Inflammatory macrophage (primary cell): ENCODE measurements at regions not wholly inside any gene's neighbourhood (a gene's known extent, or its start where the extent isn't known, plus 50 kb on each side); places are given as distances from the start of the nearest gene placed in this dataset.
A peak's percentile ranks its signal among the peaks of the same experiment; 100 is the strongest.

Source experiments
- DNase-seq, 2 donors: peaks; one replicate each; pipeline ENCODE4 v3.0.0-alpha.2; 2020 to 2022

DNA sequence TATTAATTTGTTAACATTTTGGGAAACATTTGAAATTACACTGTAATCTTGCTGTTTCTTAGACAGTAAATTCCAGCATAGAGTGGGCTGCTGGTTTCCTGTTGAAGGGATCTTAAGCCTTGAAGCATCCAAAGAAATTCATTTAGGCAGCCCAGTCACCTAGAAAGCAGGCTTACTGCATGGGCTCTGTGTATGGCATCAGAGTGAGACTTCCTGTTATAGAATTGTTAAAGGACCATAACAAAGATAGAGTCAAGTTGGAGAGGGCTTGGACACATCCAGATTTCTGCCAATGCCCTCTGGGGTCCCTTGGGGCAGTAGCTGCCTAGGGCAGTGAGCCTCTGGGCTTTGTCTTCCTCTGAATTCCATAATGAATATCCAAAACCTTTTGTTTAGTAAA lies 149.2 kb downstream of the DYRK2 start:
- no peak for DNase-seq

DNA sequence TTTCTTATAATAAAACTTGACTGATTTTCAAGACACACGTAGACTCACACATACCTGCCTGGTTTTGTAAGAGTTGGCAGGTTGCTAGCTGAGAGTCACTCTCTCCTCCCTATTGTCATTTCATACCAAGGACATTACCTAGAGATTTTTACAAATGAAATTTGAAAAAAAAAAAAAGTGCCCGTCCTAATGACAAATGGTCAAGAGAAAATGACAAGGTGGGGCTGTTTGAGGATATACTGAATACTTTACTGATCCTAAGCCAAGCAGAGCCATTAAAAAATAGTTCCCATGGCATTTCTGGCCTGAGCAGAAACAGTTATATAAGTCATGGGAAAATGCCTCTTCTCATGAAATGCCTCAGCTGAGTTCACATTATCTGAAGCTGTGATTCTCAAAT lies 150.2 kb downstream of the DYRK2 start:
- DNase-seq: no peak

DNA sequence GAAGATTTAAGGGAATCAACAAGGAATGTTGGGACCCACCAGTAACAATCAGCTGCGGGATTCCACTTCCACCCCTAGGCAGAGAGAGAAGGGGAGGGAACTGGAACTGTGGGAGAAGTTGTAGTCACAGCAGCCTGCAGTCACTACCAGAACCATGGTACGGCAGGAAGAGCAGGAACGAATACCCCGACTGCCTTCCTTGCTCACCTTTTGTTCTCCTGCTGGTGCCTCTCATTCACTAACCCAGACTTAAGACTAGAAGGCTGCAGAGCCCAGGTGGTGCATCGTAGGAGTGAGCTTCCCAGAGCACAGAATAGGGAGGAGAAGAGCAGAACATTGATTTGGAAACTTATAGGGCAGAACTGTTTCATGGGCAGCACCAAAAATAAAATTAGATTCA lies 154.2 kb downstream of the DYRK2 start:
- DNase-seq: no peak

DNA sequence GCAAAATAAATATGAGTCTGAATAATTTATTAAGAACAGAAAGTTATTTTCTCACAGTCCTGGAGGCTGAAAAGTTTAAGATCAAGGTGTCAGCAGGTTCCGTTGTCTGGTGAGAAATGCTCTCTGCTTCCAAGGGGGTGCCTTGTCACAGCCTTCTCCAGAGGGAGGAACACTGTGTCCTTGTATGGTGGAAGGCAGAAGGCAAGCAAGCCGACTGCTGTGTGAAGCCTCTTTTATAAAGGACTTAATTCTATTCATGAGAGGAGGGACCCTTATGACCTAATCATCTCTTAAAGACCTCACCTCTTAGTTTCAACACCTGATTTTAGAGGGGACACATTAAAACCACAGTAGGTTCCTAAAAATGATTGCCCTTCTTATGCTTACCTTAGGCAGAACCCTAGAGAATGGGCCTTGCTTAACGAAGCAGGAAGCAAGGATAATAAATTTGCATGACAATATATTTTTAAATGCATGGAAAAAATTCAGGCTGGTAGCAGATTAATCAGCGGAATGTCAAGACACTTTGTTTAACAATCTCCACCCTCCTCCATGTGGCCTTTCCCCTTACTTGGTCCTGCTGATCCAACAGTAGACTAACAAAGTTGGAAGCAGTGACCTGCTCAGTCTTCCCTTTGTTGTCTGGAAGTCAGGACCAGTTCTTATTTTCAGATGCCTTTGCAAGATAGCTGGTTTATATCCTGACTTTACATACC lies 154.9 kb downstream of the DYRK2 start:
- no peak for DNase-seq

DNA sequence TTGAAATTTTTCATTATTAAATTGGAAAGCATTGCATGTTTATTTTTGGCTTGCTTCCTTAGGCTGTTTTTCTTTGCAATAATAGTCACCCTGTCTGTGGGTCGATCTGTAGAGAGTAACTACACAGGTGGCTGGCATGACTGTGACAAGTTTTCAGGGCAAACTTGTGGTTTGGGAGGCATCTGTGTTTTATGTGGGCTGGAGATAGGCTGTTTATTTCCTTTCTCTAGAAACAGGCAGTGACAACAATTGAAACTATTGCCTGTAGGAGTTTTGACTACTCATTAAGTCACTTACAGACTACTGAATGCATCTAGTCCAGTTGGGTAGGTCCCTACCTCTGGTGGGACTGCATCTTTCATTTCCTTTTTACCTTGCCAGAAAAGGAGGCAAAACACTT lies 155.6 kb downstream of the DYRK2 start:
- peak in 1 of 2 donors; percentile 25 for DNase-seq

DNA sequence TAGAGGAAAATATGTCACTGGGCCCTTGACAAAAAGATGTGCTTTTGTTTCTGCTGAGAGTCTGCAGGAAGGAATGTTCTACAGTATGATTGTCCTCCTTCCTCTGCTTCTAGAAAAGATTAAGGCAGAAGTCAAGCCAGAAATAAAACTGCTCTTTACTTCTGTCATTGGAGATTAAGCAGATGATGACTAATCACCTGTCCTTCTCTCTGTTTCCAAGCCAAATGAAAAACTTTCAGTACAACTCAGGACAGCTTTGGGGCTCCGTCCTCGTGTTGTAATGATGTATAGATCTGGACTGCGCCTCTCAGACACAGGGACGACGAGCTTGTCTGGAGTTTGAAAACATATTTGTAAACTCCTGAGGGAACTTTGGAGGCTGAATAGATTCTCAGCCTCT lies 159.3 kb downstream of the DYRK2 start:
- DNase-seq: no peak

DNA sequence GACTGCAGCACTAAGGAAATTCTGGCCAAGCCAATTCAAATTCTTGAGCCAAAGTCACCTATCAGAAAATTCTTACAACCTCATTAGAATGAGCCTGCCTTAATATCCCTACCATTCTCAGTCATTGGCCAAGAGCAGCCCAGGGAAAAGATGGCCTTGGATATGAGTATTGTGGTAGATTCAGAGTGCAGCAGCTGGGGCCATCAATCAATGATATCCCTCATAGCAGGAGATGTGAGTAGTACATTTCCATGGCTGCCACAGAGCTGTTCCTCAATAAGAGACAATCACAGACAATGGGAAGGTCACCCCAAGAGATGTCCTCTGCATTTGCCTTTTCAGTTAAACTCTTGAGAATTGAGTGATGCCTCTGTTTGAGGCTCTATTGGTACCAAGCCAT lies 161.6 kb downstream of the DYRK2 start:
- DNase-seq: no peak

DNA sequence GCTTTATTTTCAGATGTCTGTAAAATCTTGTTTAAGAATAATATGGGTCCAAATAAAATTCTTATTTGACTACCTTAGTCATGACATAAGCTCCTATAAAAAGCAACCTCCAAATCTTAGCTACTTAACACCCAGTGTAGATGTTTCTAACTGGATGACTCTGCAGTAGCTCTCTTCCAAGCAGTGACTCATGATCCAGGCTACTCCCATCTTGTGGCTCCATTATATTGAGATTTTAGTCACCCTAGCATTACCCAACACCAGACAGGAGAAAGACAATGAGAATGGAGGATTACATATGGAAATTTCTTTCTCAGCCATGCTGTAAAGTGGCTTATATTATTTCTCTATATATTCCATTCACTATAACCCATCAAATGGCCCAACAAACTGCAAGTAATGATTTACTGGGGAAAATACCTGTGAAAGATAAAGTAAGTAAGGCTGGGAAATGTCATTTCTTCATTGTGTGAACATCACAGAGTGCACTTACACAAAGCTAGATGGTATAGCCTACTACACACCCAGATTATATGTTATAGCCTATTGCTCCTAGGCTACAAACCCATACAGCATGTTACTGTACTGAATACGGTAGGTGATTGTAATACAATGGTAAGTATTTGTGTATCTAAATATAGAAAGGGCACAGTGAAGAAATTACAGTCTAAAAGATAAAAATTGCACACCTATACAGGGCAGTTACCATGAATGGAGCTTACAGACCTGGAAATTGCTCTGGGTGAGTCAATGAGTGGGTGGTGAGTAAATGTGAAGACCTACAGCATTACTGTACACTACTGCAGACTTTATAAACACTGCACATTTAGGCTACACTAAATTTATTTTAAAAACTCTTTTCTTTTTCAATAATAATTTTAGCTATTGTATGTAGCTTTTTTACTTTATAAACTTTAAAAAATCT lies 163.2 kb downstream of the DYRK2 start:
- DNase-seq: no peak

DNA sequence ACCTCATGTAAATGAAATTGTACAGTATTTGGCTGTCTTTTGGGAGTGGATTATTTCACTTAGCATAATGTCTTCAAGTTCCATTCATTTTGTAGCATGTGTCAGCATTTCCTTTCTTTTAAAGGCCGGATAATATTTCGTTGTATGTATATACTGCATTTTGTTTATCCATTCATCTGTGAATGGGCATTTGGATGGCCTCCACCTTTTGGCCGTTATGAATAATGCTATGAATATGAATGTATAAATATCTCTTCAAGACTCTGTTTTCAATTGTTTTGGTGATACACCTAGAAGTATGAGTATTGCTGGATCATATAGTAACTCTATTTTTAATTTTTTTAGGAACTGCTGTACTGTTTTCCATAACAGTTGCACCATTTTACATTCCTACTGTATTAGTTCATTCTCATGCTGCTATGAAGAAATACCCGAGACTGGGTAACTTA lies 164.9 kb downstream of the DYRK2 start:
- DNase-seq: no peak

DNA sequence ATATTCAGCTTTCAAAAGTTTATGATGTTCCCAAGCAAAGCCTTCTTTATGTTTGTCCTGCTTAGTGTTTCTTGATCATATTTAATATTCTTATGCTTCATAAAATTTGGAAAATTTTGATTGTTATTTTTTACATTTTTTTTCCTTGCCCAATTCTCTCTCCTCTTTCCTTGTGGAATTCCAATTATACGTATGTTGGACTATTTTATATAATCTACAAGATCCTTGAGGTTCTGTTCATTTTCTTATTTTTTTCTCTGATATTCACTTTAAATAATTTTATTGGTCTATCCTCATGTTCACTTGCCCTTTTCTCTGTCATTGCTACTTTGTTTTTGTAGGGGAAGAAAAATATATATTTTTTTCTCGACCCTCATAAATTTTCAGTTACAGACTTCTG lies 167.7 kb downstream of the DYRK2 start:
- no peak for DNase-seq

DNA sequence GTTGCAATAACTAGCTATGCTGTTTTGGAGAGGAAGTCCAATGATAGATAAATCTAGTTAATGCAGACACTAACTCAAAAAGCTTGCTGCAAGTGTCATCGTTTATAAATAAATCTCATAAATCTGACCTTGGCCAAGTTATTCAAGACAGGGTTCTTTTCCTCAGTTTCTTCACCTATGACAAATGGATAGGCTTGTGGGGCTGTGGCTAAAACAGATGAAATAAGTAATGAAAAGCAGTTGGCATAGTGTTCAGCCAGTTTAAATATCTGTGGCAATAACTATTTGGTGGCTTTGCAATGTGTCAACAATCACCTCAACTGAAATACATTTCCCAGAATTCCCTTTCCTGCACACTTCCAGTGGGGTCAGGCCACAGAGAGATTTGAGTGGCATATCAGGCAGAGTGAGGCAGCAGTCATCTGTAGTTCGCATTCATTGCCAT lies 169.9 kb downstream of the DYRK2 start:
- no peak for DNase-seq

DNA sequence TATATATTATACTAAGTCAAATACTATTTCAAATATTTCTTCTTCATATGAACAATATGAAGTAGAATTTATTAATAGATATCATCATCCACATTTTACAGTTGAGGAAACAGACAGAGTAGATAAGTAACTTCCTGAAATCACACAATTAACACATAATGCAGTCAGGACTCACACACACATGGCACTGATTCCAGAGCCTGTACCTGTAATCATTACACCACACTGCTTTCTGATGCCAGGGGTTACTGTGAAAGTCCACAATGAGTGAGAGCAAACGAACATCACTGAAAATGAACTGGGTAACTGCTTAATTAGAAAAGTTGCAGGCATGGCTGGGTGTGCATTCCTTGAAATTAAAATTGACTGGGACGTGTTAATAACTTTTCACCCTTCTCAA lies 169.3 kb upstream of the IFNG-AS1 start:
- no peak for DNase-seq

DNA sequence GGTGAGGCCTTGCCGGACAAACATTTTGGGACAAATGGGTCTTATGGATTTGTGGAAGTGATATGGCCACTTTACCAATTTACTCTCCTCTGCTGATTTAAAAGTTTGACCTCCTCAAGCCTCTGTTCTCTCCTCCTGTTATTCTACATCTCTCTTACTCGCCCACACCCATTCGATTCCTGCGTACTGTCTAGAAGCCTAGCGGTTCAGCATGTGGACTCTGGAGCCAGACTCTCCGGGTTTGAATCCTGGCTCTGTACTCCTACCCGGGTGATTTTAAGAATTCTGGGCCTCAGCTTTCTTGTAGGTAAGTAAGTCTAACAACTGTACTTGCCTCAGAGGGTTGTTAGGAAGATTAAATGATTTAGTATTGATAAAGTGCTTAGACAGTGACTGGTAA lies 168.6 kb upstream of the IFNG-AS1 start:
- DNase-seq: no peak

DNA sequence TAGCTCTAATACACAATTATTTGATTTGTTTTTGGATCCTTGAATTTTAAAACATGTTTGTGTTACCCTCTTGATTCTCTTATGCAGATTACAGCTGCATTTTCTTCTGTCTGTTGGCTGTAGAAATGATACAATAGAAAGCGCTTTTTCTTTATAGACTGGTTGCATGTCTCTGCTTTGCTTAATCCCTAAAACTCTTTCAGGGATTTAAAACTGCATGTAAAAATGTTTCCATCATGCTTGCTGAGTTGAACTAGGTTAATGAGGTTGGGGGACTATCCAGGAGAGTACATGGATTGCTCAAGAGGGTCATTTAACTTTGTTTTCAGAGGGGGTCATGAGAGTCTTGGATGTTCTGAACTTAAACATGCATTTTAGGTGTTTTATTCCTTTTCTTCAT lies 166.4 kb upstream of the IFNG-AS1 start:
- no peak for DNase-seq

DNA sequence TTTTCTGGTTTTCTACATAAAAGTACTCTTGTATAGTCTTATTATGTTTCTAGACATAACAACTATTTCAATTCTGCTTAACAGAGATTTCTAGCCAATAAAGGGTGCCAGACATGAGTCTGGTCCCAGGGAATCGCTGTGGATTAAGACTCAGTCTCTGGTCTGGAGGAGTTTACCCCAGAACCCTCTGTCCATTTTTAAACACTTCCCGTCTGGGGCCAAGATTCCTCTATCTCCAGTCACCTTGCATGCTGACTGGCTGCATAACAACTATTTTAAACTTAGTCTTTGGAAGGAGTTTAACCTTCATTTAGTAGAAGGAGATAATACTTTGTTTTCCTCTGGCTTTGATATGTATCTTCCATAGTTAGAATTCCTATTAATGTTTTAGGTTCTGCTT lies 163.1 kb upstream of the IFNG-AS1 start:
- no peak for DNase-seq

DNA sequence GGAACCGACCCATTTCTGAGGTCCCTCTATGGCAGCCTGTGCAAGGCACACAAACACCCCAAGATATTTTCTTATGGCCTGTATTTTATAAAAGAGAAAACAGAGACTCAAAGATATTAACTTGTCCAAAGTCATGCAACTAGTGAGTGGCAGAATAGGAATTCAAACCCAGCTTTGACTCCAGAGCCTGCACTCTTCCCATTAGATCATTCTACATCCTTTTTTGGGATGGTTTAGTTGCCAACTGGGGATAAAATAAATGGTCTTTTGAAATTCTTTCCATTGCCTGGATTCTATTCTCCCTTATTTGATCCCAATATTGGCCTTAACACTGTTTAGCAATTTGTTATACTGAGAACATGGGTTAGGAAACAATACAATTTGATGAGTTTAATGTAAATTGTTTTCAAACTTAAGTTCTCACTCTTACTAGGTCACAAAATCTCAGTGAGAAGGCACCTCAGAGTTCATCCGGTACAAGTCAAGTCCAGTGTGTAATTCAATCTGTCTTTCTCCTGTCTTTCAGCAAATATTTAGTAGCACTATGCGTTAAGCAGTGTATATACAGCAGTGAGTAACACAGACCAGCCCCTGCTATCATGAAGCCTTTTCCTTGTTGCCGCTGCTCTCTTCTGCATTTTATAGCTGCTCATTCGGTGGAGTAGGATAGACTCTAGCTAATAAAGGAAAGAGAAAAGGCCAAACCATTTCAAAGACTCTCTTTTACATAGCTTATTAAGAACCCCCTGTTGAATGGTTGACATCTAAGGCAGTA lies 162.1 kb upstream of the IFNG-AS1 start:
- DNase-seq: no peak

DNA sequence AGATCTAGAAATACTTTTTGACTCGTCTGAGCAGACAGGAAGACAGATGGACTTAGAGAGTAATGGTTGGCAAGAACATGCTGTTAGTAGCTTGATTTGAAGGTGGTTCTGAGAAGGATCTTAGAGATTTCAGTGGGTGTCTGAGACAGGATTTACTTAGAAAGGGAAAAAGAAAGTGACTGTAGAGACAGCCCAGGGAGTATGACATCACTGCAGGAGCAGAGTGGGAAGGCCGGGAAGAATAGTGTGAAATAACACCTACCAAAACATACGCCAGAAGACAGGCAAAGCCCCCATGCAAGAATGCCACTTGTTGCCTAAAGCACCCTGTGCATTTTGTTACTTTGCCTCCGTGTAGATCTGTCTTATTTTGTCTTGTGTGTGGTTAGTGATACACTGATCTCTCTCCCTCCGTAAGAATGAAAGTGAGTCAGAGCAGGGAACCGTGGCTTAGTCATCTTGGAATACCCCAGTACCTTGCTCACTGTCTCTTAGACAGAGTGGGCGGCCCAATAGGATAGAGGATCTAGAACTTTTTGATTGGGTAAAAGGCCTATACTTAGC lies 161.3 kb upstream of the IFNG-AS1 start:
- DNase-seq: no peak

DNA sequence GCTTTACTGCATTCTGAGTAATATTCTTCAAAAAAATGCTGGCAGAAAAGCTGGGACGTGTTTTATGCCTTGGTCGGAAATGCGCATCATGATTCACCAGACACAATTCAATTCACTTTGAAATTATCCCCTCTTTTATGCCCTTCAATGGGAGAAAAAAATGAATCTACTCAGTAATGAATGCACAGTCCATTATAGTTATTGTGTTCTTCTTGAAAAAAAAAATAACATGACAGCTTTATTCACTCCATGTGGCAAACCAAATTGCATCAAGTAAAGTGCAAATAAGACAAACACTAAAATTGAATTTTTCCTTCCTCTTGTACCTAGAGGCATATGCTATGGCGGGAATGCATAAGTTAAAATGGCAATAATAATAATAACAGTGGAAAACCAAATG lies 159.4 kb upstream of the IFNG-AS1 start:
- DNase-seq: no peak

DNA sequence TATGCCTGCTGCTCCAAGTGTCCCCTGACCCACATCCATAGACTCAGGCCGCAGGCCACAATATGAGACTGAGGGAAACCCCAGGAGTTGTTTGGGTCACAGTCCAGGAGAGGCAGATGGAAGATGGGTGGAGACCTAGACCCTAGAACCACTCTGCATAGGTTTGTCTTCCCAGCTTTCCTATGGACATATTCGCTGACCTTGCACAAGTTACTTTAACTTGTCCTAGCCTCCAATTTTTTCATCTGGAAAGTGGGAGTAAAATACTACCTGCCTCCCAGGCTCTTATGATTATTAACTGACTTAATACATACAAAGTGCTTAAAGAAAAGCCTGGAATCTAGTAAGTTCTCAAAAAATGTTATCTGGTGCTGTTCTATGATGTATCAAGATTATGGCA lies 157.1 kb upstream of the IFNG-AS1 start:
- DNase-seq: no peak

DNA sequence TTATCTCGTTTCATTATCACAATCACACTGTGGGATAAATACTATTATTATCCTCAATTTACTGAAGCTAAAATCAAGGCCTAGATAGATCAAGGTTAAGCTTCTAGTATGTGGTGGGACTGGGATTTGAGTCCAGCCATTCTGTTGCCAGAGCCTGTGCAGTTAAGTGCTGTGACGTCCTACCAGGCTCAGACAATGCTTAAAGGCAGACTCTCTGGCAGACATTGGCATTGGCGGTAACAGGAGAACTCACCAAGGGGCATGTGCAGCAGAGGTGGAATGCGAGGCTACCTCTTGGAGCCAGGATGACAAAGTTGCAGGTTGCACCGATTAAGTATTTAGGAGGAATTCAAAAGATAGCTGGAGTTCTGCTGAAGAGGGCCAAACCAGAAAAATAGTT lies 155.6 kb upstream of the IFNG-AS1 start:
- DNase-seq: no peak

DNA sequence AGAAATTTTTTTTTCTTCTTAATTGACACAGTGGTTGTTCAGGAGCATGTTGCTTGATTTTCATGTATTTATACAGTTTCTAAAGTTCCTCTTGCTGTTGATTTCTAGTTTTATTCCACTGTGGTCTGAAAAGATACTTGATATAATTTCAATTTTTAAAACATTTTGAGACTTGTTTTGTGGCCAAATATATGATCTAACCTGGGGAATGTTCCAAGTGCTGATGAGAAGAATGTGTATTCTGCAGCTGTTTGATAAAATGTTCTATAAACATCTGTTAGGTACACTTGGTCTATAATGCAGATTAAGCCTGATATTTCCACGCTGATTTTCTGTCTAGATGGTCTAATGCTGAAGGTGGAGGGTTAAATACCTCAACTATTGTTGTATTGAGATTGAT lies 151.4 kb upstream of the IFNG-AS1 start:
- DNase-seq: no peak

DNA sequence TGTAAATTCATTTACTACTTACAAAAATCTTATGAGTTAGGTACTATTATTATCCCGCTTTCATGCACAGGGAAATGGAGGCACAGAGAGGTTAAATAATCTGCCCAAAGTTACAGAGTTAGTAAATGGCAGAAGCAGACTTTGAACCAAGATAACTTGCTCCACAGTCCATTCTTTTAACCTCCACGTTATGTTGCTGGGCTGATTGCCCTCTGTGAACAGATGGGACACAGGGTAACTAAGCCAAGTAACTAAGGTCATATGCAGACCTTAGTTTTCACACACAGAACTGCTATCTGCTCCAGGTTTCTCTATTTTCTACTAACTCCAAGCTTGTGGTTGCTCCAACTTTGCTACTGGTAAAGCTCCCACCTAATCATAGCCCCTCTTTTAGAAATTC lies 147.1 kb upstream of the IFNG-AS1 start:
- DNase-seq: no peak

DNA sequence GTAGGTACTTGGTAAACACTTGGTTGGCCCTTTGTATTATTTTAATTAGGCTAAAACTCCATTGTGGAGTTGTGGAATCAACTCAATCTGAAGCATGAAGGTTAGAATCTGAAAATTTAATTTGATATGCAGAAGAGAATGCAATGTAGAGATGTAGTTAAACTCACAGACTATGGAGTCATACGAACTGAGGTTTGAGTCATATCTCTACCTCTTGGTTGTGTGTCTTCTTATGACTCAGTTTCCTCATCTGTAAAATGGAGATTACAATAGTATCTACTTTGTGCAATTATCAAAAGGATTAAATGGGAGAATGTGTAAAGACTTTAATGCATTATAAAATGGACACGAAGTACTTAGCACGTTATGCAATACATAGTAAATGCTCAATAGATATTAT lies 146.0 kb upstream of the IFNG-AS1 start:
- DNase-seq: no peak
